ENCODE measurements at regions not wholly inside any gene's neighbourhood (a gene's known extent, or its start where the extent isn't known, plus 50 kb on each side); places are given as distances from the start of the nearest gene placed in this dataset.

DNA sequence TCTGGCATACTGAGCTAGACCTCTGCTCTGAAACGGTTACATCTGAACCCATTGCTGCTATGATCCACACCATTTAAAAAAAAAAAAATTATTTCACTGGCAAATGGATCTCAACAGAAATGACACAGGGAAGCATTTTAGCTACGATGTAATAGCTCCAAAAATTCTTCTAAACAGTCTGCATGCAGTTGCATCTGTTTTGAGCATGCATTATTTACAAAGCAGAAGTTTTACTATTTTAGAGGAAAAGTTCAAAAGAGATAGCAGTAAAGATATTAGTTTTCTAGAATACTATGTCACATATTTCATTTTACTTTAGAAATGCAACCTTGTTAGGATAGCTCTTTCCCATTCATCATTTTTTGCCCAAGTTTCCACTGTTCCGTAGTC, 265.7 kb downstream of the MEIS1 start:
- peaks cover 38% of the 10 kb centered on the region for H3K4me1 ChIP-seq (ENCODE audit: control insufficient read depth, insufficient read depth, low read length)
- TF ChIP-seq ZNF175 (tag by site-specific recombination; IDR thresholded peaks at IDR 0.05) (no peak), ZNF394 (tag by site-specific recombination; IDR thresholded peaks at IDR 0.05; ENCODE audit: borderline replicate concordance) (no peak), ZNF16 (tag by site-specific recombination; IDR thresholded peaks at IDR 0.05; ENCODE audit: low read depth) (no peak)
- POLR2A ChIA-PET, result no interaction called here
- H3K27ac ChIP-seq (ENCODE audit: extremely low read depth, low read depth, low read length), result no peak overlapping the region
- CTCF ChIA-PET, result no interaction called here
- no peaks in the 10 kb centered on the region for H3K9me3 ChIP-seq (ENCODE audit: control insufficient read depth, insufficient read depth, low read depth, low read length)
- no peak overlapping the region for H3K4me3 ChIP-seq (ENCODE audit: low read depth, low read length)
- no peaks in the 10 kb centered on the region for H3K36me3 ChIP-seq (ENCODE audit: control insufficient read depth in 2 of 2, insufficient read depth in 1 of 2, low read length in 2 of 2)

DNA sequence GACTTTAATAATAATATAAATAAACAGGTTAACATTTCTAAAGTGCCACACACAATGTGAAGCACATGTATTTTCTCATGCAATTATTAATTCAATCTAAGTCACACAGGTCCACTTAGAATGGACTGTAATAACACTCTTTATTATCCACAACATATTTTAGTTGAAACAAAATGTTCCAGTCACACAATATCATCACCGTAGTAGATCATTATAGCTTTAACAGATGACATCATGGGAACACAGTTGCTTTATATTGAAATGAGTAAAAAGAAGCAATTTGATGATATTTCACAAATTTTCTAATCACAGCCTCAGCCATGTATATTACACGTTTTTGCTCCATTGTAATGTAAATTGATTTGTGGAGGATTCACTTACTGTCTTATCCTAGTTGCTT, 266.3 kb downstream of the MEIS1 start:
- ChIA-PET CTCF (no interaction called here), POLR2A (no interaction called here)
- TF ChIP-seq GLIS2 (tag by site-specific recombination; IDR thresholded peaks at IDR 0.05), result no peak
- TF ChIP-seq, protein P1, sequence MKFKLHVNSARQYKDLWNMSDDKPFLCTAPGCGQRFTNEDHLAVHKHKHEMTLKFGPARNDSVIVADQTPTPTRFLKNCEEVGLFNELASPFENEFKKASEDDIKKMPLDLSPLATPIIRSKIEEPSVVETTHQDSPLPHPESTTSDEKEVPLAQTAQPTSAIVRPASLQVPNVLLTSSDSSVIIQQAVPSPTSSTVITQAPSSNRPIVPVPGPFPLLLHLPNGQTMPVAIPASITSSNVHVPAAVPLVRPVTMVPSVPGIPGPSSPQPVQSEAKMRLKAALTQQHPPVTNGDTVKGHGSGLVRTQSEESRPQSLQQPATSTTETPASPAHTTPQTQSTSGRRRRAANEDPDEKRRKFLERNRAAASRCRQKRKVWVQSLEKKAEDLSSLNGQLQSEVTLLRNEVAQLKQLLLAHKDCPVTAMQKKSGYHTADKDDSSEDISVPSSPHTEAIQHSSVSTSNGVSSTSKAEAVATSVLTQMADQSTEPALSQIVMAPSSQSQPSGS (tag by site-specific recombination; IDR thresholded peaks at IDR 0.05; ENCODE audit: low read depth), result peak; percentile 70; the same call in 1 of the 2 replicates
- H3K9me3 ChIP-seq (ENCODE audit: control insufficient read depth, insufficient read depth, low read depth, low read length), result no peaks in the 10 kb centered on the region
- no peaks in the 10 kb centered on the region for H3K36me3 ChIP-seq (ENCODE audit: control insufficient read depth in 2 of 2, insufficient read depth in 1 of 2, low read length in 2 of 2)
- no peak overlapping the region for H3K27ac ChIP-seq (ENCODE audit: extremely low read depth, low read depth, low read length)
- H3K4me1 ChIP-seq (ENCODE audit: control insufficient read depth, insufficient read depth, low read length), result peaks cover 33% of the 10 kb centered on the region
- H3K4me3 ChIP-seq (ENCODE audit: low read depth, low read length), result no peak overlapping the region

DNA sequence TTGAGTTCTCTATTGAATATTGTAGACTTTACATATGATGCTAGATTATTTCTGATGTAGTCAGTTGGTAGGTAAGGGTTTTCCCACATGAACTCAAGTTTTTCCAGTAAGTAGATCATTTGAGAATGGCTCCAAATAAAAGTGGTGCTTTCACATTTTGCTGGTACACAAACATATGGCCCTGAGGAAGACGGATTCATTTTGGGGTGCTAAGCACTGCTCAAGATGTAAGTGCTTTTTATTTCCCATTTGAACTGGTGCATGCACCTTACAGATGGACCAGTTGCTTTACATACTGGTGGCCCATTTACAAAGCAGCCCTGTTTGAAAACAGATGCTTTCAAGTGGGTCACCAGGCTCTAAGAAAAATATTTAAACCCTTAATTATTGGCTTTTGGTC, 266.7 kb downstream of the MEIS1 start:
- CTCF ChIA-PET, result interaction anchor here (1.2 kb wide), 1 partner anchor 980 kb away, joined by 3 read pairs; no protein-coding TSS in a partner anchor

More for the DNA sequence above, 266.7 kb downstream of the MEIS1 start:
- no peaks in the 10 kb centered on the region for H3K36me3 ChIP-seq (ENCODE audit: control insufficient read depth in 2 of 2, insufficient read depth in 1 of 2, low read length in 2 of 2)
- no peak overlapping the region for H3K27ac ChIP-seq (ENCODE audit: extremely low read depth, low read depth, low read length)
- POLR2A ChIA-PET, result no interaction called here
- no peaks in the 10 kb centered on the region for H3K9me3 ChIP-seq (ENCODE audit: control insufficient read depth, insufficient read depth, low read depth, low read length)
- no peak for TF ChIP-seq ZEB2 (tag by site-specific recombination; IDR thresholded peaks at IDR 0.05)
- TF ChIP-seq ZNF221 (tag by site-specific recombination; IDR thresholded peaks at IDR 0.05; ENCODE audit: borderline replicate concordance), result no peak
- TF ChIP-seq ZNF184 (tag by site-specific recombination; IDR thresholded peaks at IDR 0.05), result no peak
- TF ChIP-seq ZNF324 (tag by site-specific recombination; IDR thresholded peaks at IDR 0.05), result no peak
- TF ChIP-seq, protein P2, sequence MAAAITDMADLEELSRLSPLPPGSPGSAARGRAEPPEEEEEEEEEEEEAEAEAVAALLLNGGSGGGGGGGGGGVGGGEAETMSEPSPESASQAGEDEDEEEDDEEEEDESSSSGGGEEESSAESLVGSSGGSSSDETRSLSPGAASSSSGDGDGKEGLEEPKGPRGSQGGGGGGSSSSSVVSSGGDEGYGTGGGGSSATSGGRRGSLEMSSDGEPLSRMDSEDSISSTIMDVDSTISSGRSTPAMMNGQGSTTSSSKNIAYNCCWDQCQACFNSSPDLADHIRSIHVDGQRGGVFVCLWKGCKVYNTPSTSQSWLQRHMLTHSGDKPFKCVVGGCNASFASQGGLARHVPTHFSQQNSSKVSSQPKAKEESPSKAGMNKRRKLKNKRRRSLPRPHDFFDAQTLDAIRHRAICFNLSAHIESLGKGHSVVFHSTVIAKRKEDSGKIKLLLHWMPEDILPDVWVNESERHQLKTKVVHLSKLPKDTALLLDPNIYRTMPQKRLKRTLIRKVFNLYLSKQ (tag by site-specific recombination; IDR thresholded peaks at IDR 0.05; ENCODE audit: borderline replicate concordance), result no peak
- TF ChIP-seq, protein P3, sequence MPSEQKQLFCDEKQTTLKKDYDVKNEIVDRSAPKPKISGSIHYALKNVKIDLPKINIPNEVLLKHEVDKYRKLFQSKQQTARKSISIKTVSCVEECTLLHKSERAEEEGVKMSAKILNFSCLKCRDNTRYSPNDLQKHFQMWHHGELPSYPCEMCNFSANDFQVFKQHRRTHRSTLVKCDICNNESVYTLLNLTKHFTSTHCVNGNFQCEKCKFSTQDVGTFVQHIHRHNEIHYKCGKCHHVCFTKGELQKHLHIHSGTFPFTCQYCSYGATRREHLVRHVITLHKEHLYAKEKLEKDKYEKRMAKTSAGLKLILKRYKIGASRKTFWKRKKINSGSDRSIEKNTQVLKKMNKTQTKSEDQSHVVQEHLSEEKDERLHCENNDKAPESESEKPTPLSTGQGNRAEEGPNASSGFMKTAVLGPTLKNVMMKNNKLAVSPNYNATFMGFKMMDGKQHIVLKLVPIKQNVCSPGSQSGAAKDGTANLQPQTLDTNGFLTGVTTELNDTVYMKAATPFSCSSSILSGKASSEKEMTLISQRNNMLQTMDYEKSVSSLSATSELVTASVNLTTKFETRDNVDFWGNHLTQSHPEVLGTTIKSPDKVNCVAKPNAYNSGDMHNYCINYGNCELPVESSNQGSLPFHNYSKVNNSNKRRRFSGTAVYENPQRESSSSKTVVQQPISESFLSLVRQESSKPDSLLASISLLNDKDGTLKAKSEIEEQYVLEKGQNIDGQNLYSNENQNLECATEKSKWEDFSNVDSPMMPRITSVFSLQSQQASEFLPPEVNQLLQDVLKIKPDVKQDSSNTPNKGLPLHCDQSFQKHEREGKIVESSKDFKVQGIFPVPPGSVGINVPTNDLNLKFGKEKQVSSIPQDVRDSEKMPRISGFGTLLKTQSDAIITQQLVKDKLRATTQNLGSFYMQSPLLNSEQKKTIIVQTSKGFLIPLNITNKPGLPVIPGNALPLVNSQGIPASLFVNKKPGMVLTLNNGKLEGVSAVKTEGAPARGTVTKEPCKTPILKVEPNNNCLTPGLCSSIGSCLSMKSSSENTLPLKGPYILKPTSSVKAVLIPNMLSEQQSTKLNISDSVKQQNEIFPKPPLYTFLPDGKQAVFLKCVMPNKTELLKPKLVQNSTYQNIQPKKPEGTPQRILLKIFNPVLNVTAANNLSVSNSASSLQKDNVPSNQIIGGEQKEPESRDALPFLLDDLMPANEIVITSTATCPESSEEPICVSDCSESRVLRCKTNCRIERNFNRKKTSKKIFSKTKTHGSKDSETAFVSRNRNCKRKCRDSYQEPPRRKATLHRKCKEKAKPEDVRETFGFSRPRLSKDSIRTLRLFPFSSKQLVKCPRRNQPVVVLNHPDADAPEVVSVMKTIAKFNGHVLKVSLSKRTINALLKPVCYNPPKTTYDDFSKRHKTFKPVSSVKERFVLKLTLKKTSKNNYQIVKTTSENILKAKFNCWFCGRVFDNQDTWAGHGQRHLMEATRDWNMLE (tag by site-specific recombination; conservative IDR thresholded peaks at IDR 0.05; ENCODE audit: low read depth), result no peak
- no peak for TF ChIP-seq ZNF747 (tag by site-specific recombination; IDR thresholded peaks at IDR 0.05)
- TF ChIP-seq ZNF792 (tag by site-specific recombination; IDR thresholded peaks at IDR 0.05), result no peak
- TF ChIP-seq, protein P4, sequence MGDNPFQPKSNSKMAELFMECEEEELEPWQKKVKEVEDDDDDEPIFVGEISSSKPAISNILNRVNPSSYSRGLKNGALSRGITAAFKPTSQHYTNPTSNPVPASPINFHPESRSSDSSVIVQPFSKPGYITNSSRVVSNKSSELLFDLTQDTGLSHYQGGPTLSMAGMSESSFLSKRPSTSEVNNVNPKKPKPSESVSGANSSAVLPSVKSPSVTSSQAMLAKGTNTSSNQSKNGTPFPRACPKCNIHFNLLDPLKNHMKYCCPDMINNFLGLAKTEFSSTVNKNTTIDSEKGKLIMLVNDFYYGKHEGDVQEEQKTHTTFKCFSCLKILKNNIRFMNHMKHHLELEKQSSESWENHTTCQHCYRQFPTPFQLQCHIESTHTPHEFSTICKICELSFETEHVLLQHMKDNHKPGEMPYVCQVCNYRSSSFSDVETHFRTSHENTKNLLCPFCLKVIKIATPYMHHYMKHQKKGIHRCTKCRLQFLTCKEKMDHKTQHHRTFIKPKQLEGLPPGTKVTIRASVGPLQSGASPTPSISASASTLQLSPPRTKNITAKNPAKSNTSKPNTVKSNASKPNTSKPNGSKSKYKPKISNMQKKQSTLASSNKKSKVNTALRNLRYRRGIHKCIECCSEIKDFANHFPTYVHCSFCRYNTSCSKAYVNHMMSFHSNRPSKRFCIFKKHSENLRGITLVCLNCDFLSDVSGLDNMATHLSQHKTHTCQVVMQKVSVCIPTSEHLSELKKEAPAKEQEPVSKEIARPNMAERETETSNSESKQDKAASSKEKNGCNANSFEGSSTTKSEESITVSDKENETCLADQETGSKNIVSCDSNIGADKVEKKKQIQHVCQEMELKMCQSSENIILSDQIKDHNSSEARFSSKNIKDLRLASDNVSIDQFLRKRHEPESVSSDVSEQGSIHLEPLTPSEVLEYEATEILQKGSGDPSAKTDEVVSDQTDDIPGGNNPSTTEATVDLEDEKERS (tag by site-specific recombination; IDR thresholded peaks at IDR 0.05), result no peak
- H3K4me3 ChIP-seq (ENCODE audit: low read depth, low read length), result no peak overlapping the region
- peaks cover 31% of the 10 kb centered on the region for H3K4me1 ChIP-seq (ENCODE audit: control insufficient read depth, insufficient read depth, low read length)
